ENCODE measurements at regions not wholly inside any gene's neighbourhood (a gene's known extent, or its start where the extent isn't known, plus 50 kb on each side); places are given as distances from the start of the nearest gene placed in this dataset.
"Not testable (repeated sequence)": the region's sequence is repeated elsewhere in the genome, so short reads cannot be mapped to it uniquely, and the experiment has no call there.

GRCh38 chr18:73340135-73340977, 472.6 kb upstream of the NETO1 start:
- no peak for ATAC-seq (ENCODE audit: low FRiP score)
- DNase-seq (ENCODE audit: low spot score) = no peak
- TF ChIP-seq CTCF (IDR thresholded peaks at IDR 0.05) = no peak

- TF ChIP-seq CTCF (IDR thresholded peaks at IDR 0.05) = no peak
- no peak for ATAC-seq (ENCODE audit: low FRiP score)
- DNase-seq (ENCODE audit: low spot score) = no peak
Measured at GRCh38 chr18:73331212-73331772, 463.5 kb upstream of the NETO1 start.

- not testable (repeated sequence) for DNase-seq (ENCODE audit: low spot score); ATAC-seq (ENCODE audit: low FRiP score)
Measured at GRCh38 chr18:73330106-73330505, 462.3 kb upstream of the NETO1 start.

- DNase-seq (ENCODE audit: low spot score); ATAC-seq (ENCODE audit: low FRiP score): not testable (repeated sequence)
Measured at GRCh38 chr18:73324187-73324831, 456.5 kb upstream of the NETO1 start.

GRCh38 chr18:73318739-73319479, 451.1 kb upstream of the NETO1 start:
- ATAC-seq (ENCODE audit: low FRiP score) (no peak), DNase-seq (ENCODE audit: low spot score) (no peak)
- TF ChIP-seq CTCF (IDR thresholded peaks at IDR 0.05) = no peak

- DNase-seq (ENCODE audit: low spot score) = no peak
- ATAC-seq (ENCODE audit: low FRiP score) = no peak
- TF ChIP-seq CTCF (IDR thresholded peaks at IDR 0.05) = no peak
Measured at GRCh38 chr18:73316513-73316912, 448.7 kb upstream of the NETO1 start.

- DNase-seq (ENCODE audit: low spot score) (no peak), ATAC-seq (ENCODE audit: low FRiP score) (no peak)
- TF ChIP-seq CTCF (IDR thresholded peaks at IDR 0.05) = no peak
Measured at GRCh38 chr18:73315381-73315780, 447.6 kb upstream of the NETO1 start.

Data from omental fat pad (tissue), 3 donors.